GM12875 (cell line): ENCODE measurements at regions not wholly inside any gene's neighbourhood (a gene's known extent, or its start where the extent isn't known, plus 50 kb on each side); places are given as distances from the start of the nearest gene placed in this dataset.
"Not testable (repeated sequence)": the region's sequence is repeated elsewhere in the genome, so short reads cannot be mapped to it uniquely, and the experiment has no call there.

Experiments used
- H3K4me3 ChIP-seq: one replicate; pipeline ENCODE4 v1.5.1; 2011; ENCODE audit warnings: low read depth, low read length, control low read depth
- CTCF ChIP-seq: IDR thresholded peaks from 2 replicates; pipeline ENCODE4 v1.5.1; 2011; ENCODE audit warnings: low read depth, mild to moderate bottlenecking, control low read depth, inconsistent platforms, low read length, moderate library complexity, borderline replicate concordance; ENCODE audit not compliant: insufficient read depth

GRCh38 chr1:5603353-5604104 lies 388.7 kb downstream of the NPHP4 start:
- no peak for TF ChIP-seq CTCF
- no peak overlapping the region for H3K4me3 ChIP-seq

DNA sequence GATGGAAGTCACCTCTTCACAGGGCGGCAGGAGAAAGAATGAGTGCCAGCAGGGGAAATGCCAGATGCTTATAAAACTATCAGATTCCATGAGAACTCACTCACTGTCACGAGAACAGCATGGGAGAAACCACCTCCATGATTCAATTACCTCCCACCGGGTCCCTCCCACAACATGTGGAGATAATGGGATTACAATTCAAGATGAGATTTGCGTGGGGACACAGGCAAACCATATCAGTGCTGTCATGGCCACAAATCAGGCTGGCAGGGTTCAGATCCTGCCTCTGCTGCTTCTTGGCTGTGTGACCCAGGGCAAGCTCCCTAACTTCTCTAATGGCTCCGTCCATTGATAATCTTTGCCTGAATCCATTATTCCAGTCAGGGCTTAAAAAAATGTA lies 389.5 kb downstream of the NPHP4 start:
- H3K4me3 ChIP-seq: not testable (repeated sequence)

GRCh38 chr1:5601516-5601915 lies 390.7 kb downstream of the NPHP4 start:
- no peak for TF ChIP-seq CTCF
- no peak overlapping the region for H3K4me3 ChIP-seq

GRCh38 chr1:5599541-5599940 lies 392.7 kb downstream of the NPHP4 start:
- TF ChIP-seq CTCF: no peak

DNA sequence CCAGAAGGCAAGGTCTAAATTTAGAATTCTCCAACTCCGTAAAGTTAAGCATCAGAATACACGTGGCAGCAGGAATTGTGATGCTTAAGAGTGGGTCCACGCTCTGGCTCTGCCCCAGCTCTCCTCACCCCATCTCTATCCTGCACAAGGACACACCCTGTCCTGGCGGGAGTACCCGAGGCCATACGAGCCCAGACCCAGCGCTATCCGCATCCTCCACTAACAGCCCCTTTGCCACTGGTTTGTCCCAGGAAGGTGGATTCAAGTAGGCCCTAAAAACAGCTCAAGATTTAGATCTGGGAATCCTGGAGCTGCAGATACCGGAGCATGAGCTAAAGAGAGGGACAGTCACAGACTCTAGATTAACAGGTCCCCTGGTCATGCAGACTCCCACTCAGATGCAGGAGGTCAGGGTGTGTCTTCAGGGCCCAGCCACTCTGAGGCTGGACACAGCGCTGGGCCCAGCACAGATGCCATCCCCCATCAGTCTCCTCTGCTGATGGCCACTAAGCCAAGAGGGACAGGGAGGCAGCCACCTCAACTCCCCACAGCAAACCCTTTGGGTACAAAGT lies 393.3 kb downstream of the NPHP4 start:
- no peak for TF ChIP-seq CTCF

More at GRCh38 chr1:5599541-5599940, 392.7 kb downstream of the NPHP4 start:
- no peak overlapping the region for H3K4me3 ChIP-seq

GRCh38 chr1:5597991-5598823 lies 394.0 kb downstream of the NPHP4 start:
- no peak overlapping the region for H3K4me3 ChIP-seq
- 0 out of 2 replicates have a peak, but pooled peaks have one; percentile 22 for TF ChIP-seq CTCF

More for the DNA sequence above, 393.3 kb downstream of the NPHP4 start:
- H3K4me3 ChIP-seq: no peak overlapping the region

DNA sequence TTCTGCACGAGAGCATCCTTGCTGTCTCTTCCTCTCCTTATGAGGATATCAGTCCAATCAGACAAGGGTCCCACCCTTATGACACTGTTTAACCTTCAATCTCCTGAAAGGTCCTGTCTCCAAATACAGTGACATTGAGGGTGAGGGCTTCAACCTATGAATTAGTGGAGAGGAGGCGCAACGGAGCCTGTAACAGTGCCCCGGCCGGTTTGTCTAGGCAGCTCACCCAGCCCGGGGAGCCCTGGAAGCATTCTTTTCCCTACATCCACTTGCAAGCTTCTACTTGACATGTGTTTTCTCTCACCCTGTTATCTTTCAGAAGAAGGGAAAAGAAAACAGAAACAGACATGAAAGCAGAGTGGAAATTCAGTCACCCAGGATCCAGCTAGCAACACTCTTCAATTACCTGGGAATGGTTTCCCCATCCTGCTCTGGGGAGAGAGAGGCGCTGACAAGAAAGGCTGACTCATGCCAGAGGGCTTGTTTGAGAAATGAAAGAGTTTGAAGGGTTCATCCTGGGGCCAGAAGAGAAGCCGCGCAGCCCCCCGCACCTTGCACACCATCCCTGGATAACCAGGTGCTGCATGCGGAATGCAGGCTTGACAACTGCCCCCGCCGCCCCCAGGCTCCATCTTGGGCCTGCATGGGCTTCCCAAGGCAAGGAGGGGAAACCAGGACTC lies 394.9 kb downstream of the NPHP4 start:
- no peak overlapping the region for H3K4me3 ChIP-seq
- TF ChIP-seq CTCF: no peak
